ENCODE measurements at regions not wholly inside any gene's neighbourhood (a gene's known extent, or its start where the extent isn't known, plus 50 kb on each side); places are given as distances from the start of the nearest gene placed in this dataset.

DNA sequence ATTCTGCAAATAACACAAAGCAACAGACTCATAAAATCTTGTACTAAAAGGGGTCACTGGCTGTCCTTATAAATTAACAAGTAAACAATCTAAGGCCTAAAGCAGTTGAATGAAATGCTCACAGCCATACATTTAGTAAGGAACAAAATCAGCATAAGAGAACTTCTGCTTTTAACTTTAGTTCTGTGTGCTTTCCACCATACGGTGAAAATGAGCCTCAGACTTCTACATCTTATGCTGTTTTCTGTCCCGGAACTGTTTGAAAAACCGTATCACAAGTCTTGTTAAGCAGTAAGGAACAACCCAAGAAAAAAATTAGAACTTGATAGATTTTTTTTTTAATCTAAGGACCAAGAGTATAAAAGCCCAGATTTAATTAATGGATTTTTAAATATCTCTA is 549.1 kb upstream of the MIR17HG start (continued):
- TF ChIP-seq, protein P1, sequence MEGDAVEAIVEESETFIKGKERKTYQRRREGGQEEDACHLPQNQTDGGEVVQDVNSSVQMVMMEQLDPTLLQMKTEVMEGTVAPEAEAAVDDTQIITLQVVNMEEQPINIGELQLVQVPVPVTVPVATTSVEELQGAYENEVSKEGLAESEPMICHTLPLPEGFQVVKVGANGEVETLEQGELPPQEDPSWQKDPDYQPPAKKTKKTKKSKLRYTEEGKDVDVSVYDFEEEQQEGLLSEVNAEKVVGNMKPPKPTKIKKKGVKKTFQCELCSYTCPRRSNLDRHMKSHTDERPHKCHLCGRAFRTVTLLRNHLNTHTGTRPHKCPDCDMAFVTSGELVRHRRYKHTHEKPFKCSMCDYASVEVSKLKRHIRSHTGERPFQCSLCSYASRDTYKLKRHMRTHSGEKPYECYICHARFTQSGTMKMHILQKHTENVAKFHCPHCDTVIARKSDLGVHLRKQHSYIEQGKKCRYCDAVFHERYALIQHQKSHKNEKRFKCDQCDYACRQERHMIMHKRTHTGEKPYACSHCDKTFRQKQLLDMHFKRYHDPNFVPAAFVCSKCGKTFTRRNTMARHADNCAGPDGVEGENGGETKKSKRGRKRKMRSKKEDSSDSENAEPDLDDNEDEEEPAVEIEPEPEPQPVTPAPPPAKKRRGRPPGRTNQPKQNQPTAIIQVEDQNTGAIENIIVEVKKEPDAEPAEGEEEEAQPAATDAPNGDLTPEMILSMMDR (conservative IDR thresholded peaks at IDR 0.05; ENCODE audit: low read depth in 2 of 2), result no peak
- TF ChIP-seq NANOG (IDR thresholded peaks at IDR 0.05; ENCODE audit: borderline replicate concordance), result no peak

DNA sequence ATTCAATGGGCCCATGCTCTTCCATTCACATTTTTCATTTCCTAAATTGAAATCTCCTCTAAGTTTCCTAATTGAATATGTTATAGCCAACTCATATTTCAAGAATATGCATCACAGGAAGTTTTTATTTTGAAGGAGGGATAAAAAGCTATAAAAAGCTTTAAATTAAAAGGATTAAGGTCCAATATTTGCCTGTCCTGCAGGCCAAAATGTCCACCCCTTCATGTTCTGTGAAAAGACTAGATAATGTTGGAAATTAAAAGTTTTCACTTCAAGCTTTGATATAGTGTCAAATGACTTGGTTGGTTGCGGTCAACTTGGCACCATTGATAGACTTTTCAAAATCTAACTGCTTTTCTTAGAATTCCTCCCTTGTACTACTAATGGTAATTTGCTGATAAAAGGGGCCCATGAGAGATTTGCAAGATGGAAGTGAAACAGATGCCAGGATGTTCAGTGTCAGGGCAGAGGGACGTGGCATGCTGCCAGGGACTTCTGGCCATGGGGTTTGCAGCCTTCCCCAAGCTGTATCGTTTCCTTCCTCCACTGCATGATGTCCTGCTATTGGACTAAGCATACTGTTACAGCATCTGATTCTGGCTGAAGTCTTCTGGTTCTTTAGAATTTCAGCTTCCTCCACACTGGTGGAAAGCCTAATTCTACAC is 547.3 kb upstream of the MIR17HG start:
- H3K36me3 Mint-ChIP-seq (ENCODE audit: low read depth), result no peaks in the 10 kb centered on the region
- H3K4me3 Mint-ChIP-seq, result no peak overlapping the region
- peak overlapping the region; percentile 49; the same call in 1 of the 2 replicates for H2AFZ ChIP-seq
- no peaks in the 10 kb centered on the region for H3K36me3 ChIP-seq (ENCODE audit: insufficient read depth)
- no peaks in the 10 kb centered on the region for H3K9me2 ChIP-seq (ENCODE audit: insufficient read depth)
- no peak overlapping the region for H3K4me3 ChIP-seq
- H3K4me2 ChIP-seq, result no peak overlapping the region
- no peaks in the 10 kb centered on the region for H3K4me1 Mint-ChIP-seq
- H4K20me1 ChIP-seq (replicated peaks; ENCODE audit: insufficient read depth), result no peaks in the 10 kb centered on the region
- ATAC-seq (no peak), DNase-seq (ENCODE audit: low spot score) (no peak)
- no peaks in the 10 kb centered on the region for H3K79me2 ChIP-seq (replicated peaks; ENCODE audit: insufficient read depth)
- H3F3A ChIP-seq (replicated peaks; ENCODE audit: low read depth), result no peaks in the 10 kb centered on the region
- H3K27me3 ChIP-seq (ENCODE audit: insufficient read depth), result no peaks in the 10 kb centered on the region
- no peak overlapping the region for H3K27ac Mint-ChIP-seq
- H3K9me3 Mint-ChIP-seq, result no peaks in the 10 kb centered on the region
- H3K27me3 Mint-ChIP-seq (ENCODE audit: insufficient read depth, low read depth, poor library complexity), result peaks cover 3% of the 10 kb centered on the region
- H3K27ac ChIP-seq (ENCODE audit: low read depth), result no peak overlapping the region
- no peaks in the 10 kb centered on the region for H3K4me1 ChIP-seq (ENCODE audit: insufficient read depth)
- TF ChIP-seq, protein P2, sequence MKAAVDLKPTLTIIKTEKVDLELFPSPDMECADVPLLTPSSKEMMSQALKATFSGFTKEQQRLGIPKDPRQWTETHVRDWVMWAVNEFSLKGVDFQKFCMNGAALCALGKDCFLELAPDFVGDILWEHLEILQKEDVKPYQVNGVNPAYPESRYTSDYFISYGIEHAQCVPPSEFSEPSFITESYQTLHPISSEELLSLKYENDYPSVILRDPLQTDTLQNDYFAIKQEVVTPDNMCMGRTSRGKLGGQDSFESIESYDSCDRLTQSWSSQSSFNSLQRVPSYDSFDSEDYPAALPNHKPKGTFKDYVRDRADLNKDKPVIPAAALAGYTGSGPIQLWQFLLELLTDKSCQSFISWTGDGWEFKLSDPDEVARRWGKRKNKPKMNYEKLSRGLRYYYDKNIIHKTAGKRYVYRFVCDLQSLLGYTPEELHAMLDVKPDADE (IDR thresholded peaks at IDR 0.05), result no peak
- TF ChIP-seq STAT1 (IDR thresholded peaks at IDR 0.05; ENCODE audit: unreplicated experiment), result no peak
- TF ChIP-seq ZNF331 (CRISPR knock-in tag; IDR thresholded peaks at IDR 0.05; ENCODE audit: low read depth), result no peak
- TF ChIP-seq, protein P3, sequence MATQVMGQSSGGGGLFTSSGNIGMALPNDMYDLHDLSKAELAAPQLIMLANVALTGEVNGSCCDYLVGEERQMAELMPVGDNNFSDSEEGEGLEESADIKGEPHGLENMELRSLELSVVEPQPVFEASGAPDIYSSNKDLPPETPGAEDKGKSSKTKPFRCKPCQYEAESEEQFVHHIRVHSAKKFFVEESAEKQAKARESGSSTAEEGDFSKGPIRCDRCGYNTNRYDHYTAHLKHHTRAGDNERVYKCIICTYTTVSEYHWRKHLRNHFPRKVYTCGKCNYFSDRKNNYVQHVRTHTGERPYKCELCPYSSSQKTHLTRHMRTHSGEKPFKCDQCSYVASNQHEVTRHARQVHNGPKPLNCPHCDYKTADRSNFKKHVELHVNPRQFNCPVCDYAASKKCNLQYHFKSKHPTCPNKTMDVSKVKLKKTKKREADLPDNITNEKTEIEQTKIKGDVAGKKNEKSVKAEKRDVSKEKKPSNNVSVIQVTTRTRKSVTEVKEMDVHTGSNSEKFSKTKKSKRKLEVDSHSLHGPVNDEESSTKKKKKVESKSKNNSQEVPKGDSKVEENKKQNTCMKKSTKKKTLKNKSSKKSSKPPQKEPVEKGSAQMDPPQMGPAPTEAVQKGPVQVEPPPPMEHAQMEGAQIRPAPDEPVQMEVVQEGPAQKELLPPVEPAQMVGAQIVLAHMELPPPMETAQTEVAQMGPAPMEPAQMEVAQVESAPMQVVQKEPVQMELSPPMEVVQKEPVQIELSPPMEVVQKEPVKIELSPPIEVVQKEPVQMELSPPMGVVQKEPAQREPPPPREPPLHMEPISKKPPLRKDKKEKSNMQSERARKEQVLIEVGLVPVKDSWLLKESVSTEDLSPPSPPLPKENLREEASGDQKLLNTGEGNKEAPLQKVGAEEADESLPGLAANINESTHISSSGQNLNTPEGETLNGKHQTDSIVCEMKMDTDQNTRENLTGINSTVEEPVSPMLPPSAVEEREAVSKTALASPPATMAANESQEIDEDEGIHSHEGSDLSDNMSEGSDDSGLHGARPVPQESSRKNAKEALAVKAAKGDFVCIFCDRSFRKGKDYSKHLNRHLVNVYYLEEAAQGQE (IDR thresholded peaks at IDR 0.05; ENCODE audit: unreplicated experiment), result no peak
- no peak for TF ChIP-seq CREB1 (CRISPR knock-in tag; IDR thresholded peaks at IDR 0.05; ENCODE audit: low read depth)
- no peak for TF ChIP-seq POLR2AphosphoS5 (IDR thresholded peaks at IDR 0.05; ENCODE audit: low read depth)
- no peak for TF ChIP-seq ZNF114 (CRISPR knock-in tag; IDR thresholded peaks at IDR 0.05)
- TF ChIP-seq, protein P1 (conservative IDR thresholded peaks at IDR 0.05; ENCODE audit: low read depth in 2 of 2), result no peak
- no peak for TF ChIP-seq EZH2phosphoT487 (IDR thresholded peaks at IDR 0.05; ENCODE audit: unreplicated experiment)
- no peak for TF ChIP-seq JUNB (IDR thresholded peaks at IDR 0.05; ENCODE audit: unreplicated experiment)

All from GM23338 (cell line).